Stomach (tissue), 4 donors: ENCODE measurements at regions not wholly inside any gene's neighbourhood (a gene's known extent, or its start where the extent isn't known, plus 50 kb on each side); places are given as distances from the start of the nearest gene placed in this dataset.

Source experiments
- CTCF ChIP-seq, 7 experiments: fragments of 450-650 bp in 4 of 7; fragments of 200-600 bp in 3 of 7; sonication (generic) in 3 of 7; IDR thresholded peaks; one replicate each; pipeline ENCODE4 v1.5.1; 2016 to 2019; ENCODE audit warnings: antibody characterized with exemption in 7 of 7, control low read depth in 2 of 7, mild to moderate bottlenecking in 1 of 7
- EP300 ChIP-seq: sonication (generic); formaldehyde crosslinking; IDR thresholded peaks from one replicate; pipeline ENCODE4 v1.6.1; 2017; ENCODE audit warnings: antibody characterized with exemption
- POLR2A ChIP-seq, 4 donors: fragments of 450-650 bp; IDR thresholded peaks; one replicate each; pipeline ENCODE4 v1.6.1; 2016; ENCODE audit warnings: antibody characterized with exemption in 4 of 4, control low read depth in 2 of 4, mild to moderate bottlenecking in 1 of 4, moderate library complexity in 1 of 4
- POLR2AphosphoS5 ChIP-seq, 3 donors: sonication (generic); formaldehyde crosslinking; IDR thresholded peaks; one replicate each; pipeline ENCODE4 v1.6.1; 2016; ENCODE audit warnings: antibody characterized with exemption in 3 of 3

GRCh38 chr13:48159826-48160225, 64.9 kb upstream of the MED4 start:
- TF ChIP-seq POLR2A (IDR thresholded peaks at IDR 0.05) (no peak), CTCF (IDR thresholded peaks at IDR 0.05) (no peak), EP300 (no peak), POLR2AphosphoS5 (IDR thresholded peaks at IDR 0.05) (no peak)
